ENCODE measurements at regions not wholly inside any gene's neighbourhood (a gene's known extent, or its start where the extent isn't known, plus 50 kb on each side); places are given as distances from the start of the nearest gene placed in this dataset.

- Histone ChIP-seq H3K9me3 (ENCODE audit: control insufficient read depth, low read depth, low read length) (no peaks in the 10 kb centered on the region), H3K36me3 (ENCODE audit: control insufficient read depth in 2 of 2, extremely low read depth in 1 of 2, insufficient read depth in 2 of 2, low read length in 2 of 2) (no peaks in the 10 kb centered on the region), H3K27ac (ENCODE audit: control insufficient read depth, insufficient read depth, low read length) (no peak overlapping the region), H2AFZ (ENCODE audit: control insufficient read depth, low read length) (no peak overlapping the region), H3K4me3 (ENCODE audit: control insufficient read depth in 2 of 3, extremely low read depth in 1 of 3, insufficient read depth in 2 of 3, low read depth in 1 of 3, low read length in 3 of 3) (no peak overlapping the region), H3K27me3 (ENCODE audit: control insufficient read depth, extremely low read depth, insufficient read depth, low read length) (no peaks in the 10 kb centered on the region), H4K20me1 (ENCODE audit: control insufficient read depth, extremely low read depth, insufficient read depth, low read length) (no peaks in the 10 kb centered on the region), H3K79me2 (ENCODE audit: control insufficient read depth, insufficient read depth, low read length) (no peaks in the 10 kb centered on the region), H3K4me2 (ENCODE audit: control insufficient read depth, extremely low read depth, insufficient read depth, low read depth, low read length) (no peak overlapping the region), H3K4me1 (ENCODE audit: control insufficient read depth, extremely low read depth, insufficient read depth, low read length) (no peaks in the 10 kb centered on the region), H3K9ac (ENCODE audit: control insufficient read depth, extremely low read depth, insufficient read depth, low read length) (no peak overlapping the region), H3K9me1 (ENCODE audit: control insufficient read depth, extremely low read depth, insufficient read depth, low read length) (no peaks in the 10 kb centered on the region)
- dilution Hi-C loops (cut with MboI; ENCODE audit: extremely low pct_ligation_motif_present, low sequenced_read_pairs) = no loop called here
- FAIRE-seq (no peak), DNase-seq (ENCODE audit: low read depth, low spot score) (no peak)
- TF ChIP-seq CTCF (optimal IDR thresholded peaks at IDR 0.05 in 1 of 3, IDR thresholded peaks at IDR 0.05 in 1 of 3, conservative IDR thresholded peaks at IDR 0.05 in 1 of 3; ENCODE audit: extremely low read depth in 1 of 3, insufficient read depth in 2 of 3, low read length in 3 of 3) (no peak), EZH2 (IDR thresholded peaks at IDR 0.05; ENCODE audit: low read length) (no peak)
Measured at GRCh38 chr2:181170256-181170655, 189.9 kb downstream of the UBE2E3 start.

GRCh38 chr2:181172676-181173075 lies 192.3 kb downstream of the UBE2E3 start:
- Histone ChIP-seq H2AFZ (ENCODE audit: control insufficient read depth, low read length) (no peak overlapping the region), H3K36me3 (ENCODE audit: control insufficient read depth in 2 of 2, extremely low read depth in 1 of 2, insufficient read depth in 2 of 2, low read length in 2 of 2) (no peaks in the 10 kb centered on the region), H3K4me2 (ENCODE audit: control insufficient read depth, extremely low read depth, insufficient read depth, low read depth, low read length) (no peak overlapping the region), H3K9ac (ENCODE audit: control insufficient read depth, extremely low read depth, insufficient read depth, low read length) (no peak overlapping the region), H3K9me1 (ENCODE audit: control insufficient read depth, extremely low read depth, insufficient read depth, low read length) (no peaks in the 10 kb centered on the region), H3K9me3 (ENCODE audit: control insufficient read depth, low read depth, low read length) (no peaks in the 10 kb centered on the region), H3K79me2 (ENCODE audit: control insufficient read depth, insufficient read depth, low read length) (no peaks in the 10 kb centered on the region), H4K20me1 (ENCODE audit: control insufficient read depth, extremely low read depth, insufficient read depth, low read length) (no peaks in the 10 kb centered on the region), H3K27me3 (ENCODE audit: control insufficient read depth, extremely low read depth, insufficient read depth, low read length) (no peaks in the 10 kb centered on the region), H3K4me1 (ENCODE audit: control insufficient read depth, extremely low read depth, insufficient read depth, low read length) (no peaks in the 10 kb centered on the region), H3K4me3 (ENCODE audit: control insufficient read depth in 2 of 3, extremely low read depth in 1 of 3, insufficient read depth in 2 of 3, low read depth in 1 of 3, low read length in 3 of 3) (no peak overlapping the region), H3K27ac (ENCODE audit: control insufficient read depth, insufficient read depth, low read length) (no peak overlapping the region)
- dilution Hi-C loops (cut with MboI; ENCODE audit: extremely low pct_ligation_motif_present, low sequenced_read_pairs) = no loop called here
- FAIRE-seq = no peak
- no peak for DNase-seq (ENCODE audit: low read depth, low spot score)
- no peak for TF ChIP-seq CTCF (optimal IDR thresholded peaks at IDR 0.05 in 1 of 3, IDR thresholded peaks at IDR 0.05 in 1 of 3, conservative IDR thresholded peaks at IDR 0.05 in 1 of 3; ENCODE audit: extremely low read depth in 1 of 3, insufficient read depth in 2 of 3, low read length in 3 of 3)
- no peak for TF ChIP-seq EZH2 (IDR thresholded peaks at IDR 0.05; ENCODE audit: low read length)
